Amniotic epithelial cell (primary cell): ENCODE measurements at regions not wholly inside any gene's neighbourhood (a gene's known extent, or its start where the extent isn't known, plus 50 kb on each side); places are given as distances from the start of the nearest gene placed in this dataset.

Experiments used
- DNase-seq: peaks from one replicate; pipeline ENCODE4 v3.0.0-alpha.2; 2010; ENCODE audit warnings: low read depth

- DNase-seq = no peak
Observed at GRCh38 chr18:51651761-51652160, 454.3 kb upstream of the MEX3C start.

DNA sequence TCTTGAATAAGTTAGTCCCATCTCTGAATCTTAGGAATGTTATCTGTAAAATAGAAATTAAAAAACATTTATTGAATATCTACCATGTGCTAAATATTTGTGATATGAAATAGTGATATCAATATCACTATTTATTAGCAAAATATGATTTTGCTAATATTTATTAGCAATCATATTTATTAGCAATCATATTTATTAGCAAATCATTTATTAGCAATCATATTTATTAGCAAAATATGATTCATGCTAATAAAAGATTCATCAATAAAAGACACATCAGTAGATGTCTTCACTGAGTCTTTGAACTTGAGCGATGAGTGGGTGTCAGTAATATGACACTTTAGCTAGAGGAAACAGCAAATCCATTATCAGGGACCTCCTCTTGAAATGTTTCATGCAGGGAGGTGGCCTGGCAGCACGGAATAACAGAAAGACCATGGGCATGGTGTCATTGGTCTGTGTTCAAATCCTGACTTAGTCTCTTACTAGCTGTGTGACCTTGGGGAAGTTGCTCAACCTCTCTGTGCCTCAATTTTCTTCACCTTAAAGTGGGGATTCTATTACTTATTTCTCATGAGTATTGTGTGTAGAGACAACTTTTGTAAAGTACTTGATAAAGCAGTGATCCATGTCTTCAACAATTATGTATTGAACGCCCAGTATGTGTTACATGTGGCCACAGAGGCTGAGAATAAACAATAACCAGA is 456.2 kb upstream of the MEX3C start:
- no peak for DNase-seq

DNA sequence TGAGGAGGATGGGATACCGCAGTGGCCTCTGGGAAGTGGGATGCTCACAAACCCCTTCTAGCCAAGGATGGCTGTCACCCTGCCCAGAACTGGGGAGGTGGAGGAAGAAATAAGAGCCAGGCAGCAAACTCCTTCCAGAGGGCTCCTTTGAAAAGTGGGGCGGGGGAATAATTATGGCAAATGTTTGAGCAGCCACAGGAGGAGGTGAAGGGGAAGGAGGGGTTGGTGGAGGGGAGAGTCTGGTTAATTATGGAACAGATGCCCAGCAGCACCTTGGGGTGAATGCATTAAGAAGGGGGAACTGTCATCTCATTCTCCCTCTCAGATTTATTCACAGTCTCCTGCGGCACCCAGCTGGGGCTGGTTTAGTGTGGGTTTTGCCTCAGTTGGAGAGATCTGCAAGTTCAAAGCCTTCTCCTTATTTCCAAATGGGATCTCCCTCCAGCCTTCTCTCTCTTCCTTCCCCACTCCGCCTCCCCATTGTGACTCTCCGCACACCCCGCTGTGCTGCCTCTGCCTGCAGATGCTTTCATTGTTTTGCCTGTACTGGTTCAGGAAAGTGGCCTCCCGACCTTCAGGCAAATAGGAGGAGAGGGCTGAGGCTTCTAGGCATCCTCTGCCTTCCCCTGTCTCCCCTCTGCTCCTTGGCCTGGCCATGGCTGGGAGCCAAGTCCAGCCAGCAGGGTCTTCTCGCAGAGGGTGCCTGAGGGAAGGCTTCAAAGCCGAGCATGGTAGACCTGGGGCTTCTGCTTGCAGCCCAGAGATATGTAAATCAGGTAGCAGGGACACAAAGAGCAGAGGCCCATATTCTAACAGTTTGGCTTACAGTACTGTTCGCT is 457.2 kb upstream of the MEX3C start:
- DNase-seq = no peak

- DNase-seq = no peak
Observed at GRCh38 chr18:51655327-51655698, 457.8 kb upstream of the MEX3C start.

GRCh38 chr18:51656249-51656648 is 458.8 kb upstream of the MEX3C start:
- DNase-seq = no peak

- no peak for DNase-seq
Observed at GRCh38 chr18:51658436-51658835, 461.0 kb upstream of the MEX3C start.

DNA sequence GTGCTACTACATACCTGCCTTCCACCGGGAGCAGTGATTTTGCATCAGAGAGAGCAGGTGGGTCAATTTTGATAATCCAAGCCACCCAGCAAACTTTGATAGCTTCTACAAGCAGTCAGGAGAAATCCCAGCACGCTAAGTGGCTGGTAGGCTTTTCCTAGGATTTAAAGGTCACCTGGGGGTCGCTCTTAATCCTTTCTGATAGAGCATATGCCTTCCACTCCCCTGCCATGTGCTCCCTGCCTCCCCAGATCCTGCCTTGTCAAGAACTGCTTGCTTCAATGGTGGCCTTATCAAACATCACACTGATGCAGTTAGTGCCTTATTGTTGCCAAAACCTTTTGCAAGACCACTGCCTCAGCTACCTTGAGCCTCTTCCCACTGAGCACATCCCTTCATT is 462.3 kb upstream of the MEX3C start:
- no peak for DNase-seq

- DNase-seq = no peak
Observed at GRCh38 chr18:51660188-51660715, 462.8 kb upstream of the MEX3C start.

DNA sequence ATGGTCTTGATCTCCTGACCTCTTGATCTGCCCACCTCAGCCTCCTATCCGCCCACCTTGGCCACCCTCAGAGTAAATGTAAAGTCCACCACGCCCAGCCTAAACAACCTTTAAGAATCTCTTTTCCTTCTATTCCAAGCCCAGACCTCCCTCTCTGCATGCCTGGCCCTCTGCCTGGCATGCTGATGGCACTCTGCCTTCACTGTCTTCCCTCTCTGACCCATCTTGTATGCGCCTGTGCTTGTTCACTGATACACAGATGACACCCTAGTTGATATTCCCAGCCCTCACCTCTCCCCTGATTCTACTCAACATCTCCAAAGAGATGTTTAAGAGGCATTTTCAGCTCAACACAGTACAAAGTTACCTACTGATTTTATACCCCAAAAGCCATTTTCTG is 466.8 kb upstream of the MEX3C start:
- no peak for DNase-seq

DNA sequence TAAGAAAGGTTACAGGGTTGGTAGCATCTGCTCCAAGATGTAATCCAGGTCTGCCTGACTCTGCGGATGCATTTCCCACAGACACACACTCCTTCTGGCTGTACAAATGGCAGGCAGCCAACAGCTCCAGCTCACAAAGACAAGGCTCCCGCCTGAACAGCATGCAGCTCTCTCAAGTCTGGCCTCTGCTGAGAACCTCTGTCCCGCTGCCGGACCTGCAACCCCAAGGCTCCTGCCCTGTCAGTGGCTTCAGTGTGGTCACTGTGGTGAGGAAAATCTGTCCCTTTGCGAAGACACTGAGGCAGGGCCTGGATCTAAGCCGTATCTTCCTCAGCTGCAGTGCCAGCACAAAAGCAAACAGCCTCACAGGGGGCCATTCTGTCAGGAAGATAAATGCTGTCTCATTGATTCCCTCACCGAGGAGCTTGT is 469.3 kb upstream of the MEX3C start:
- peak; percentile 22 for DNase-seq

- DNase-seq = peak; percentile 14
Observed at GRCh38 chr18:51668101-51668500, 470.6 kb upstream of the MEX3C start.

GRCh38 chr18:51668607-51669006 is 471.1 kb upstream of the MEX3C start:
- DNase-seq = no peak

DNA sequence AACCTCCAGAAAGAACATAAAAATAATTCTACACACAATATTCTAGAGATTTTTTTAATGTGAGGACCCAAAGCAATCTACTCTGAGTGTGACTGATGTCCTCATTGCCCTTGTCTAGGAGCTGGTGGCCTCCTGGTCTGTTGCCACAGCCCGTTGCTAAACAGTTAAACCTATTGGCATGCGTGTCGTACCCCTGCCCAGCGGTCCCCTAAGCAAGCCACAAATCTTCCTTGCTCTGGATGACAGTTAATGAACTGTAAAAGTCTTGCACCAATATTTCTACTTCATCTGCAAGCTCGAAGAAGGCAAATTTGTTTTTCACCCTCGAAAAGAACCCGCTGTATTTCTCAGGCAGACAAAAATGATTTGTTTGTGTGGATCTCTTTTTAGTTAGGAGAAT is 489.1 kb upstream of the MEX3C start:
- DNase-seq = no peak

DNA sequence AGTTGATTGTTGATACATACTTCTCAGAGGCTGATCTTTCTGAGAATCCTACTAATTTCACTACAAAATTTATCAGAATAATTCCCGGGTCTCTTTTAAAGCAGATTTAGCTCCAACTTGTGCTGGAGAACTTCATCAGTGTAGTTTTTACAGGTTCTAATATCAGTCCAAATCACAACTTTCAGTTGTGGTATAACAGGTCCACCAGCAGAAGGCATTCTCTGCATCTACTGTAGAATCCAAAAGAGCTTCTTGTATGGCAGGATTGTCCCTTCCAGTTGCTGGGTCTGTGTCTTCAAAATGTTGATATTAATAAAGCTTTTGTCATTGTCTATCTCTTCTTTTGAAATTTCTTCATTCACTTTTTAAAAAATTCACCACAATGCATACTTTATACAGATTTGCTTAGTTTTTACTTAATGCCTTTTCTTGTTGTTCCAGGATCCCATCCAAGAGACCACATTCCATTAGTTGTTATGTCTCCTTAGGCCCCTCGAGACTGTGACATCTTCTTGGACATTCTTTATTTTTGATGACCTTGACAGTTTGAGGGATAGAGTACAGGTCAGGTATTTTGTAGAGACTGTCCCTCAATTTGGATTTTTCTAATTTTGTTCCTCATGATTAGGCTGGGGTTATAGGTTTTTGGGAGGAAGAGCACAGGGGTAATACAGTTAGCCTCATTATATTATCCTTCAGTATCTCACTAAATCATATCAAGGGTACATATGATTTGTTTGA is 490.5 kb upstream of the MEX3C start:
- DNase-seq = no peak

DNA sequence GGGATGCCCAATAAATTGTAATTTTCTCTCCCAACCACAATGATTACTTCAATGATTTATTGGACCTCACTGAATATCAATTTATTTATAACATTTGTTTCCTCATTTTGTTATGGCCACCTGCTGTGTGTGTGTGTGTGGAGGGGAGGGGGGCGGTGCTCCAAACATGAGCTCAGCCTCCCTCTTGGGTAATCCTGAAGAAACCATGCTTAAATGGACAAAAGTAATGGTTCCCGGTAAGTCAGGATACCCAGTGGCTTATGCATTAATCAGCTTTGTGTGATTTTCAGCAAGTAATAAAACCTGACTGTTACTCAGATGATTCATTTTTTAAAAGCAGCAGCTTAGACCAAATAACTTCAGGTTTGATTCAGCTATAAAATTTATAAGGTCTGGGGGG is 495.1 kb upstream of the MEX3C start:
- DNase-seq = no peak

- no peak for DNase-seq
Observed at GRCh38 chr18:51711298-51711889, 513.9 kb upstream of the MEX3C start.

DNA sequence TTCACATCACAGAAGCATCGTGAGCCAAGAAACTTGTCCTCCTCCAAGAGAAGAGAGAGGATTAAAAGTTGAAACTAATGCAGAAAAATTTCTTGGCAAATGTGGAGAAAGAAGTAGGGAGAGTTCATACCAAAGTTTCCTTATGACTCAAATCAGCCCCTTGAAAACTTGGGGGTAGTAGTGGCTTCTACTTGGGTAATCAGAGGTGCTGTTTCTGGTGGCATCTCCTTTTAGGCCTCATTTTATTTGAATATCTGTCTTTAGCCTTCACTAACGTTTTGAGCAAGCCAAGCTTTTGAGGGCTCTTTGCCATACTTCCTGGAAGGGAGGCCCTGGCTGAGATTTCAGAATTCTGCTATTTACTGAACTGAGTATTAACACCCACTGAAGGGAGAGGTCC is 515.3 kb upstream of the MEX3C start:
- DNase-seq = no peak

DNA sequence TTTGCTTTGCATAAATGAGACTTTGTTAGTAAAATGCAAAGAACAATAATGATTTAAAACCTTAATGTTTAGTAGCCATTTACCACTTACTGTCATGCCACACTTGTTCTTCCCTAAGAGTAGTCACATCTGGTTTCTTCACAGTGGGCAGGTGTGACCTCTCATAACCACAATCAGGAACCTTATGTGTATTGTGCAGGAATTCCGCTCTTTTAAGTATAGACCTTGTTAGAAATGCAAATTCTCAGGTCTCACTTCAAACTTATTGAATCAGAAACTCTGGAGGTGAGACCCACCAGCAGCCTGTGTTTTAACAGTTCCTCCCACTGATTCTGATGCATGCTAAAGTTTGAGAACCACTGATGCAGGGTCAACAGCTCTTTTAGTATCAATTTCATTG is 518.8 kb upstream of the MEX3C start:
- DNase-seq = no peak

GRCh38 chr18:51721388-51721787 is 523.9 kb upstream of the MEX3C start:
- DNase-seq = no peak

GRCh38 chr18:51721996-51722395 is 524.5 kb upstream of the MEX3C start:
- DNase-seq = no peak

DNA sequence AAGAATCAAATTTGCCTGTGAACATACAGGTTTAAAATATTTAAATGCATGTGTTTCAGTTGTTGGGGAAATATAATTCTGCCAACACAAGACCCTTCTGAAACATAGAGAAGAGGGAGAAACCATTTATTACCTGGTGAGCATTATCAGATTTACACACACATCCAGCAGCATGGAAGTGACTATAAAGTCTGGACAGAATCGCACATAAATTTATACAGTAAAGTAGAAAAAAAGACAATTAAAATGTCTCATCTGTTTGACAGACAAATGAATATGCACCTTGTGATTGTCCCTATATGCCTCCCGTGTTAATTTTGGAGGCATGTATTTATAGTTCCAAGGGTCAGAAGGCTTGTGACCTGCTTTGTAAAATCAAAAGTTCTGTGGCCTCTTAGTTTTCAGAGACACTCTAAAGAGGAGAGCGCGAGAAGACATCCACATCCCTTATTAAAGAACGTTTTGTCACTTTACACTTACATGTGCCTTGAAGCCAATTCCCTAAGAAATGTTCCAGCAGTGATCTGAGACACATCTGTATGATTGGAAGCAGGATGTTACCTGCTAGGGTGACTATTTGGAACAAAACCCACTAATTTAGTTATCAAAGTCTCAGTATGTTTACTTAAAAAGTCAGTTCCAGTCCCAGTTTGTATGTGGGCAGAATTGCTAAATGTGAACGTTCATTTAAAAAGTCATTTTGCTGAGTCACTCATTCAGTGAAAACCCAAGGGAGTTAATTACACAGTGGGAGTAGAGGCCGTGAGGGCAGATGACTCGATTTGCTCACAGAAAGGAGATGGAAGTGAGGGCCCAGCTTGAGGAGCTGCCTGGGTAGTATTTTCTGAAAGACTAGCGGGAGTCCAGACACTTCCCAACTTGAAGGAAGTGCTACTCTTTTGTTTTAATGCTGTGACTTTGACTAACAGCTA is 527.6 kb upstream of the MEX3C start:
- DNase-seq = no peak
